ENCODE measurements at regions not wholly inside any gene's neighbourhood (a gene's known extent, or its start where the extent isn't known, plus 50 kb on each side); places are given as distances from the start of the nearest gene placed in this dataset.

- H3K36me3 Mint-ChIP-seq (ENCODE audit: low read depth), result no peaks in the 10 kb centered on the region
- no peak overlapping the region for H3K4me3 Mint-ChIP-seq
- peaks cover 4% of the 10 kb centered on the region for H3K9me3 Mint-ChIP-seq (ENCODE audit: insufficient read depth)
- H3K27ac Mint-ChIP-seq, result no peak overlapping the region
- ChIA-PET CTCF (no interaction called here), POLR2A (no interaction called here)
- ATAC-seq (no peak), DNase-seq (no peak)
- H3K27me3 Mint-ChIP-seq (ENCODE audit: low read depth), result no peaks in the 10 kb centered on the region
- H3K4me1 Mint-ChIP-seq (ENCODE audit: low read depth), result no peaks in the 10 kb centered on the region
These were observed 807.9 kb upstream of the ZNF608 start for GRCh38 chr5:125554355-125554754.

- ChIA-PET CTCF (no interaction called here), POLR2A (no interaction called here)
- DNase-seq (no peak), ATAC-seq (no peak)
- Mint-ChIP-seq H3K36me3 (ENCODE audit: low read depth) (no peaks in the 10 kb centered on the region), H3K27me3 (ENCODE audit: low read depth) (no peaks in the 10 kb centered on the region), H3K9me3 (ENCODE audit: insufficient read depth) (peaks cover 4% of the 10 kb centered on the region), H3K4me3 (no peak overlapping the region), H3K4me1 (ENCODE audit: low read depth) (no peaks in the 10 kb centered on the region), H3K27ac (no peak overlapping the region)
These were observed 809.2 kb upstream of the ZNF608 start for GRCh38 chr5:125555591-125555990.

- Mint-ChIP-seq H3K4me1 (ENCODE audit: low read depth) (no peaks in the 10 kb centered on the region), H3K36me3 (ENCODE audit: low read depth) (no peaks in the 10 kb centered on the region), H3K4me3 (no peak overlapping the region), H3K27ac (no peak overlapping the region), H3K9me3 (ENCODE audit: insufficient read depth) (peaks cover 4% of the 10 kb centered on the region), H3K27me3 (ENCODE audit: low read depth) (no peaks in the 10 kb centered on the region)
- CTCF ChIA-PET, result no interaction called here
- POLR2A ChIA-PET, result no interaction called here
- DNase-seq, result no peak
- ATAC-seq, result no peak
These were observed 811.6 kb upstream of the ZNF608 start for GRCh38 chr5:125558016-125558415.

- Mint-ChIP-seq H3K27ac (no peak overlapping the region), H3K36me3 (ENCODE audit: low read depth) (no peaks in the 10 kb centered on the region), H3K27me3 (ENCODE audit: low read depth) (no peaks in the 10 kb centered on the region), H3K4me3 (no peak overlapping the region), H3K4me1 (ENCODE audit: low read depth) (no peaks in the 10 kb centered on the region), H3K9me3 (ENCODE audit: insufficient read depth) (peaks cover 4% of the 10 kb centered on the region)
- ATAC-seq, result no peak
- CTCF ChIA-PET, result no interaction called here
- POLR2A ChIA-PET, result no interaction called here
- no peak for DNase-seq
These were observed 812.0 kb upstream of the ZNF608 start for GRCh38 chr5:125558466-125558865.

- no peaks in the 10 kb centered on the region for H3K4me1 Mint-ChIP-seq (ENCODE audit: low read depth)
- H3K9me3 Mint-ChIP-seq (ENCODE audit: insufficient read depth), result peaks cover 4% of the 10 kb centered on the region
- no peaks in the 10 kb centered on the region for H3K27me3 Mint-ChIP-seq (ENCODE audit: low read depth)
- H3K27ac Mint-ChIP-seq, result no peak overlapping the region
- ChIA-PET CTCF (no interaction called here), POLR2A (no interaction called here)
- no peak for ATAC-seq
- H3K36me3 Mint-ChIP-seq (ENCODE audit: low read depth), result no peaks in the 10 kb centered on the region
- no peak for DNase-seq
- no peak overlapping the region for H3K4me3 Mint-ChIP-seq
These were observed 812.9 kb upstream of the ZNF608 start for GRCh38 chr5:125559296-125559695.

GRCh38 chr5:125560476-125561225 is 814.2 kb upstream of the ZNF608 start:
- CTCF ChIA-PET, result no interaction called here
- Mint-ChIP-seq H3K27me3 (ENCODE audit: low read depth) (no peaks in the 10 kb centered on the region), H3K36me3 (ENCODE audit: low read depth) (no peaks in the 10 kb centered on the region), H3K27ac (no peak overlapping the region), H3K4me1 (ENCODE audit: low read depth) (no peaks in the 10 kb centered on the region), H3K9me3 (ENCODE audit: insufficient read depth) (peaks cover 4% of the 10 kb centered on the region), H3K4me3 (no peak overlapping the region)
- no peak for DNase-seq
- no peak for ATAC-seq
- POLR2A ChIA-PET, result no interaction called here

- ATAC-seq (no peak), DNase-seq (no peak)
- Mint-ChIP-seq H3K9me3 (ENCODE audit: insufficient read depth) (peaks cover 5% of the 10 kb centered on the region), H3K4me3 (no peak overlapping the region), H3K27ac (no peak overlapping the region), H3K27me3 (ENCODE audit: low read depth) (no peaks in the 10 kb centered on the region), H3K36me3 (ENCODE audit: low read depth) (no peaks in the 10 kb centered on the region), H3K4me1 (ENCODE audit: low read depth) (no peaks in the 10 kb centered on the region)
- CTCF ChIA-PET, result no interaction called here
- POLR2A ChIA-PET, result no interaction called here
These were observed 818.0 kb upstream of the ZNF608 start for GRCh38 chr5:125564317-125564975.

GRCh38 chr5:125574491-125575044 is 828.1 kb upstream of the ZNF608 start:
- no peak for DNase-seq
- H3K27me3 Mint-ChIP-seq (ENCODE audit: low read depth), result no peaks in the 10 kb centered on the region
- POLR2A ChIA-PET, result no interaction called here
- CTCF ChIA-PET, result no interaction called here
- no peak overlapping the region for H3K4me3 Mint-ChIP-seq
- H3K9me3 Mint-ChIP-seq (ENCODE audit: insufficient read depth), result no peaks in the 10 kb centered on the region
- no peak overlapping the region for H3K27ac Mint-ChIP-seq
- ATAC-seq, result no peak
- H3K4me1 Mint-ChIP-seq (ENCODE audit: low read depth), result no peaks in the 10 kb centered on the region
- H3K36me3 Mint-ChIP-seq (ENCODE audit: low read depth), result no peaks in the 10 kb centered on the region

GRCh38 chr5:125575171-125575890 is 828.9 kb upstream of the ZNF608 start:
- Mint-ChIP-seq H3K27ac (no peak overlapping the region), H3K4me1 (ENCODE audit: low read depth) (no peaks in the 10 kb centered on the region), H3K27me3 (ENCODE audit: low read depth) (no peaks in the 10 kb centered on the region), H3K36me3 (ENCODE audit: low read depth) (no peaks in the 10 kb centered on the region), H3K9me3 (ENCODE audit: insufficient read depth) (no peaks in the 10 kb centered on the region), H3K4me3 (no peak overlapping the region)
- POLR2A ChIA-PET, result no interaction called here
- CTCF ChIA-PET, result no interaction called here
- ATAC-seq, result no peak
- no peak for DNase-seq

GRCh38 chr5:125575891-125576505 is 829.6 kb upstream of the ZNF608 start:
- H3K4me3 Mint-ChIP-seq, result no peak overlapping the region
- H3K4me1 Mint-ChIP-seq (ENCODE audit: low read depth), result no peaks in the 10 kb centered on the region
- ChIA-PET POLR2A (no interaction called here), CTCF (no interaction called here)
- no peaks in the 10 kb centered on the region for H3K9me3 Mint-ChIP-seq (ENCODE audit: insufficient read depth)
- DNase-seq, result no peak
- H3K36me3 Mint-ChIP-seq (ENCODE audit: low read depth), result no peaks in the 10 kb centered on the region
- no peak overlapping the region for H3K27ac Mint-ChIP-seq
- no peaks in the 10 kb centered on the region for H3K27me3 Mint-ChIP-seq (ENCODE audit: low read depth)
- ATAC-seq, result no peak

GRCh38 chr5:125576822-125577221 is 830.4 kb upstream of the ZNF608 start:
- H3K4me1 Mint-ChIP-seq (ENCODE audit: low read depth), result no peaks in the 10 kb centered on the region
- ChIA-PET CTCF (no interaction called here), POLR2A (no interaction called here)
- no peak overlapping the region for H3K27ac Mint-ChIP-seq
- DNase-seq (no peak), ATAC-seq (no peak)
- no peaks in the 10 kb centered on the region for H3K36me3 Mint-ChIP-seq (ENCODE audit: low read depth)
- H3K9me3 Mint-ChIP-seq (ENCODE audit: insufficient read depth), result no peaks in the 10 kb centered on the region
- no peak overlapping the region for H3K4me3 Mint-ChIP-seq
- H3K27me3 Mint-ChIP-seq (ENCODE audit: low read depth), result no peaks in the 10 kb centered on the region

GRCh38 chr5:125578551-125578950 is 832.1 kb upstream of the ZNF608 start:
- POLR2A ChIA-PET, result no interaction called here
- ATAC-seq, result no peak
- H3K9me3 Mint-ChIP-seq (ENCODE audit: insufficient read depth), result no peaks in the 10 kb centered on the region

More at GRCh38 chr5:125578551-125578950, 832.1 kb upstream of the ZNF608 start:
- Mint-ChIP-seq H3K27me3 (ENCODE audit: low read depth) (no peaks in the 10 kb centered on the region), H3K27ac (no peak overlapping the region), H3K4me3 (no peak overlapping the region), H3K4me1 (ENCODE audit: low read depth) (no peaks in the 10 kb centered on the region), H3K36me3 (ENCODE audit: low read depth) (no peaks in the 10 kb centered on the region)
- DNase-seq, result no peak
- CTCF ChIA-PET, result no interaction called here
